ENCODE measurements at regions not wholly inside any gene's neighbourhood (a gene's known extent, or its start where the extent isn't known, plus 50 kb on each side); places are given as distances from the start of the nearest gene placed in this dataset.

DNA sequence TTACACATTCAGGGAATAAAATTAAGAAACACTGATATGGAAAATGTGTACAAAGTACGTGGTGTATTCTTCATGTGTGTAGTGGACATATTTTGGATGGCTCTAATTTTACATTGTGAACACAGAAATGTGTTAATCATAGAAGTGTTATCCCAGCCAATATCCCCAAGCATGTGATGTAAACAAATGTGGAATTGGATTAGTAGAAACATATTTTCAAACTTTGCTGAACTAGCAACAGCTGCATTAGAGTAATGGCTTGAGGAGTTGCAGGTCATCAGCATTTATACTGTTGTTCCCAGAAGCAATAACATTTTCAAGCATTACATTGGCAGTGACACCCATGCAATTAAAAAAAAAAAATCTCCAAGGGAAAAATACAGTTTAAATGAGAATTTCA, 600.6 kb downstream of the SLITRK1 start:
- no peaks in the 10 kb centered on the region for H3K4me1 Mint-ChIP-seq (ENCODE audit: low read depth)
- DNase-seq (no peak), ATAC-seq (no peak)
- ChIA-PET POLR2A (no interaction called here), CTCF (no interaction called here)
- H3K27me3 Mint-ChIP-seq (ENCODE audit: low read depth) = no peaks in the 10 kb centered on the region
- H3K4me3 Mint-ChIP-seq = no peak overlapping the region
- H3K36me3 Mint-ChIP-seq (ENCODE audit: low read depth) = no peaks in the 10 kb centered on the region
- H3K27ac Mint-ChIP-seq = no peak overlapping the region
- peaks cover 5% of the 10 kb centered on the region for H3K9me3 Mint-ChIP-seq (ENCODE audit: insufficient read depth)

DNA sequence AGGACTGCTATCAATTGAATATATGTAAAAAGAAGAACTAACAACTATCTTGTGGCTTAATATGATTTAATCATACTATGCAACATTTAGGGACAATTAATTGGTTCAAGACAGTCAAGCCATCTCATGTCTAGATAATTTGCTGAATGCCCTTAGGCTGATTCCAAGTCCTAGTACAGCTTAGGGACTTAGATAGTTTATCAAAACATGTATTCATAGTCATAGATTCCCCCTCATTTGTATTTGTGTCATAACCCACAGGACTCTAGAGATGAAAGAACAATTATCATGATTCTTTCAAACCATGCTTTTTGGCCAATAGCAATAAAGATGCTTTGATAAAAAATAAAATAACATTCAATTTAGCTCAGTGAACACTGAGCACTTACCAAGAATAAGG, 607.6 kb downstream of the SLITRK1 start:
- Mint-ChIP-seq H3K27me3 (ENCODE audit: low read depth) (no peaks in the 10 kb centered on the region), H3K4me3 (no peak overlapping the region), H3K27ac (no peak overlapping the region), H3K9me3 (ENCODE audit: insufficient read depth) (peaks cover 5% of the 10 kb centered on the region), H3K36me3 (ENCODE audit: low read depth) (no peaks in the 10 kb centered on the region), H3K4me1 (ENCODE audit: low read depth) (no peaks in the 10 kb centered on the region)
- ATAC-seq (no peak), DNase-seq (no peak)
- ChIA-PET POLR2A (no interaction called here), CTCF (no interaction called here)

DNA sequence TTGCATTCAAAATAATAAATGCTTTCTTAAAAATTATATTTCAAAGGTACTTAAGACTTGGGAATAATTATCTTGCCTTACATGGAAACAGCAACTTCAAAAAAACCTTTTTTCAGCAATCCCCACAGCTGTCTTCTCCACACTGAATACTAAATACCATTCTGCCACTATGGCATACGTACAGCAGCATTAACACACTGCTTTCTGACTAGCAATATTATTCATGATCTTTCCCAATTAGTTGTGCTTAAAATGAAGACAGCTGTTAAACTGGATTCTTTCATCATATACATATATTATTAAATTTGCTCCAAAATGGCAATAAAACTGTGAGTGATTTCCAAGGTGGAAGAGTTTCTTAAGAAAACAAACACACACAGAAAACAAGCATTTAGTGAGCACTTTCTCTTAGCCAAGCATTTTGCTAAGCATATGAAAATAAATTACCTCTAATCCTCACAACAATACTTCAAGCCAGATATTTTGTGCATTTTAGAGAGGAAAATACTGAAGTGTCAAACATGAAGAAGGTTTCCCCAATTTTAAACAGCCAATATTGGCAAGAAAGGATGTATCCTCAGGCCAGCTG, 609.5 kb downstream of the SLITRK1 start:
- H3K36me3 Mint-ChIP-seq (ENCODE audit: low read depth) = no peaks in the 10 kb centered on the region
- no peaks in the 10 kb centered on the region for H3K27me3 Mint-ChIP-seq (ENCODE audit: low read depth)
- POLR2A ChIA-PET = no interaction called here
- H3K27ac Mint-ChIP-seq = no peak overlapping the region
- ATAC-seq (no peak), DNase-seq (no peak)
- CTCF ChIA-PET = no interaction called here
- no peak overlapping the region for H3K4me3 Mint-ChIP-seq
- H3K9me3 Mint-ChIP-seq (ENCODE audit: insufficient read depth) = peaks cover 5% of the 10 kb centered on the region
- no peaks in the 10 kb centered on the region for H3K4me1 Mint-ChIP-seq (ENCODE audit: low read depth)

DNA sequence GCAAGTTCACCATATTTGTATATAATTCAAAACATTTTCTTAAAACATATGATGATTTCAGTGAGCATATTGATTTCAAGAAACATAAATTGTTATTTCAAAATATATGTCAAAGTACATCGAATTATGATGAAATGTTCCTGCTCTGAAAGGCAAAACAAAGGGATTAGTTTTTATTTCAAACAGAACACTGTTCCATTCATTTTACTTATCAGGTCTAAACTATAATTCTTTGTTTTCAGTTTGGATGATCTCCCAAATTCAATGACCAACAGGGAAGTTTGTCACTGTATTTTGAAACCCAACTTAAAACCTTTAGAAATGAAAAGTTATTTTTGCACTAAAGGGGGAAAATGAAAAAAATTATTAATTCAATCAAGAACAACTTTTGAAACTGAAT, 610.2 kb downstream of the SLITRK1 start:
- no peaks in the 10 kb centered on the region for H3K4me1 Mint-ChIP-seq (ENCODE audit: low read depth)
- no peak overlapping the region for H3K27ac Mint-ChIP-seq
- H3K36me3 Mint-ChIP-seq (ENCODE audit: low read depth) = no peaks in the 10 kb centered on the region
- CTCF ChIA-PET = no interaction called here
- H3K9me3 Mint-ChIP-seq (ENCODE audit: insufficient read depth) = peaks cover 5% of the 10 kb centered on the region
- DNase-seq = no peak
- no peaks in the 10 kb centered on the region for H3K27me3 Mint-ChIP-seq (ENCODE audit: low read depth)
- no peak for ATAC-seq
- no peak overlapping the region for H3K4me3 Mint-ChIP-seq
- POLR2A ChIA-PET = no interaction called here

DNA sequence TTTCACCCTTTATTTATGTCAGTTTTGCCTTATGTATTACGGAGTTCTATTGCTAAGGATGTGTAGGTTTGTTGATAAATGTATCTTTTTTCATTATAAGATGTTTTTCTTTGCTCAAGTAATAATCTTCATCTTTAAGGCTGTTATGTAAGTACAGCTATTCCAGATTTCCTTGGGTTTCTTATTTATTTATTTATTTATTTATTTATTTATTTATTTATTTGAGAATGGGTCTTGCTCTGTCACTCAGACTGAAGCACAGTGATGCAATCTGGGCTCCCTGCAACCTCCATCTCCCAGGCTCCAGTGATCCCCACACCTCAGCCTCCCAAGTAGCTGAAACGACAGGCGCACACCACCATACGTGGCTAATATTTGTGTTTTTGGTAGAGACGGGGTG, 617.0 kb downstream of the SLITRK1 start:
- ChIA-PET CTCF (no interaction called here), POLR2A (no interaction called here)
- DNase-seq (no peak), ATAC-seq (no peak)
- no peaks in the 10 kb centered on the region for H3K36me3 Mint-ChIP-seq (ENCODE audit: low read depth)
- peaks cover 6% of the 10 kb centered on the region for H3K9me3 Mint-ChIP-seq (ENCODE audit: insufficient read depth)
- H3K27ac Mint-ChIP-seq = no peak overlapping the region
- H3K4me3 Mint-ChIP-seq = no peak overlapping the region
- H3K4me1 Mint-ChIP-seq (ENCODE audit: low read depth) = no peaks in the 10 kb centered on the region
- no peaks in the 10 kb centered on the region for H3K27me3 Mint-ChIP-seq (ENCODE audit: low read depth)

DNA sequence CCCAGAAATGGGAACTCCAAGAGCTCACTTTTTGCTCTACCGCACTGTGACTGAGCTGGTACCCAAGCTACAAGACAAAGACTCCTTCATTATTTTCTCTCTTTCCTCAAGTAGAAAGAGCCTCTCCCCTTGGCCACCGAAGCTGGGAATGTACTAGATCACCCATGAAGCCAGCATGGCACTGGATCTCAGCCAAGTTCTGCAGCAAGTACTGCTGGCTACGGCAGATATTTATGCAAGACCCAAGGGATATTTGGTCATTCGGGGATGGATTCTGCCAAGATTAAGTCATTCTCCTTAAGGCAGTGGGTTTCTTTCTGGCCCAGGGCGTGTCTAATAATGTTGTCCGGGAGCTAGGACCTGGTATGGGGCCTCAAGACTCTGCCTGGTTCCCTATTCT, 633.5 kb downstream of the SLITRK1 start:
- no peak for DNase-seq
- POLR2A ChIA-PET = no interaction called here
- CTCF ChIA-PET = no interaction called here
- Mint-ChIP-seq H3K4me3 (no peak overlapping the region), H3K27me3 (ENCODE audit: low read depth) (no peaks in the 10 kb centered on the region), H3K36me3 (ENCODE audit: low read depth) (no peaks in the 10 kb centered on the region), H3K4me1 (ENCODE audit: low read depth) (no peaks in the 10 kb centered on the region), H3K27ac (no peak overlapping the region), H3K9me3 (ENCODE audit: insufficient read depth) (peaks cover 18% of the 10 kb centered on the region)
- no peak for ATAC-seq

DNA sequence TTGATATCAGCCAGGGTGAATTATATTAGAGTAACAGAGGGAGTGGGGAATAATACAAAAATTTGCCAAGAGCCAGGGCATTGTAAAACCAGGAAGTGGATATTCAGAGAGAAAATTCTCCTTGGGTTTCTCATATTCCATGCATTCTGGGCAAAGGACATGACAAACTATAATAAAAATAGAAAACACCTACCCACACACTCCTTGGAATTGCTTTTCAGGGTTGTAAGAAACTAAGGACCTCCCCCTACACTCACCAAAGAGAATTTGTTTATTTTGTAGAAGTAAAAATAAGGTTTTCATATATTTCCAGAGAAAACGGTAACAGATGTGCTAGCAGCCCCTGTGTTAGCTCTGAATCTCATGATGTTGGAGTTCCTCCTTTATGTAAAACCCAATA, 649.6 kb downstream of the SLITRK1 start:
- no peaks in the 10 kb centered on the region for H3K9me3 Mint-ChIP-seq (ENCODE audit: insufficient read depth)
- no peaks in the 10 kb centered on the region for H3K4me1 Mint-ChIP-seq (ENCODE audit: low read depth)
- no peak for DNase-seq
- H3K4me3 Mint-ChIP-seq = no peak overlapping the region
- no peak overlapping the region for H3K27ac Mint-ChIP-seq
- no peak for ATAC-seq
- POLR2A ChIA-PET = no interaction called here
- CTCF ChIA-PET = no interaction called here
- H3K36me3 Mint-ChIP-seq (ENCODE audit: low read depth) = no peaks in the 10 kb centered on the region
- no peaks in the 10 kb centered on the region for H3K27me3 Mint-ChIP-seq (ENCODE audit: low read depth)

DNA sequence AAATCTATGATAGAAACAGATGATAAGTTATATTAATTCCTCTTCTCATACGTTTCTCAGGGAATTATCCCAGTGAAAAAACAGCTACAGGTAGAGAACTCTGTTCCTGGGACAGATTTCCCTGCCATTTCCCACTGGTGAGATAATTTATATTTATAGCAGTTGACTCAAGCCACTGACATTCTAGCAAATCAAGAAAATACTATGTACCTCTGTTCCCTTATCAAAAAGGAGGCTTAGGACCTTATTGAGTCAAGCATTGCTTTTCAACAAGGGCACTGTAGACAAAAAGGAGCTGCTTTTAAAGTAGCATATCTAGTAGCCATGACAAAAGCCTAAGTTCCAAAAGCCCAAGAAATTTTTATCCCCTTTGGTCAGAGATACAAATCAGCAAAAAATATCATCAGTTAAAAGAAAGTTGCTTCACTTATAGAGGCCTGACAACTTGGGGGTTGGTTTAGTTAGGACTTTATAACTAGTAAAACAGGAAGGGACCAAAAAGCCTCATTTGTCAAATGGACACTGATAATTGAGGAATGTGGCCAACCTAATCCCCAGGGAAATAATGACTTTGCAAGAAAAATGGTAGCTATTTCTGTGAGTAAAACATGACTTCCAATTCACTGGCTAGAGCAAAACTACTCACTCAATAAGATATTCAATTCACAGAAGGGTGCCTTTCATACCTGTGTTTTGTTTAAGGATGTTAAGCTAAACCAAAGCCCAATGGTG, 652.5 kb downstream of the SLITRK1 start:
- H3K4me1 Mint-ChIP-seq (ENCODE audit: low read depth) = no peaks in the 10 kb centered on the region
- ATAC-seq = no peak
- no peak overlapping the region for H3K4me3 Mint-ChIP-seq
- H3K9me3 Mint-ChIP-seq (ENCODE audit: insufficient read depth) = no peaks in the 10 kb centered on the region
- ChIA-PET CTCF (no interaction called here), POLR2A (no interaction called here)
- no peaks in the 10 kb centered on the region for H3K27me3 Mint-ChIP-seq (ENCODE audit: low read depth)
- no peaks in the 10 kb centered on the region for H3K36me3 Mint-ChIP-seq (ENCODE audit: low read depth)
- H3K27ac Mint-ChIP-seq = no peak overlapping the region
- DNase-seq = no peak

DNA sequence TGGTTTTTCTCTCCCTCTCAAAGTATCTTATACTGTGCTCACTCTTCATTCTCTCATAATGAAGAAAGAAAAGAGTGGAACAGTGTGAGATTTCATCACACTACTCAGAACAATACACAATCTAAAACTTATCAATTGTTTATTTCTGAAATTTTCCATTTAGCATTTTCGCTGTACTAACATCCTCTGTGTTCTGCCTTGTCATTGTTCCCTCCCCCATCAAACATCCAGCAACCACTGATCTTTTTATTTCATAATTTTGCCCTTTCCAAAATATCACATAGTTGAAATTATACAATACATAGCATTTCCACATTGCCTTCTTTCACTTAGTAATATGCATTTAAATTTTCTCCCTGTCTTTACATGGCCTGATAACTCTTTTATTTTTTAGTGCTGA, 658.7 kb downstream of the SLITRK1 start:
- no peaks in the 10 kb centered on the region for H3K36me3 Mint-ChIP-seq (ENCODE audit: low read depth)
- H3K9me3 Mint-ChIP-seq (ENCODE audit: insufficient read depth) = no peaks in the 10 kb centered on the region
- CTCF ChIA-PET = no interaction called here
- H3K4me3 Mint-ChIP-seq = no peak overlapping the region
- no peak overlapping the region for H3K27ac Mint-ChIP-seq
- ATAC-seq = no peak
- no peaks in the 10 kb centered on the region for H3K27me3 Mint-ChIP-seq (ENCODE audit: low read depth)
- no peak for DNase-seq
- H3K4me1 Mint-ChIP-seq (ENCODE audit: low read depth) = no peaks in the 10 kb centered on the region
- POLR2A ChIA-PET = no interaction called here

DNA sequence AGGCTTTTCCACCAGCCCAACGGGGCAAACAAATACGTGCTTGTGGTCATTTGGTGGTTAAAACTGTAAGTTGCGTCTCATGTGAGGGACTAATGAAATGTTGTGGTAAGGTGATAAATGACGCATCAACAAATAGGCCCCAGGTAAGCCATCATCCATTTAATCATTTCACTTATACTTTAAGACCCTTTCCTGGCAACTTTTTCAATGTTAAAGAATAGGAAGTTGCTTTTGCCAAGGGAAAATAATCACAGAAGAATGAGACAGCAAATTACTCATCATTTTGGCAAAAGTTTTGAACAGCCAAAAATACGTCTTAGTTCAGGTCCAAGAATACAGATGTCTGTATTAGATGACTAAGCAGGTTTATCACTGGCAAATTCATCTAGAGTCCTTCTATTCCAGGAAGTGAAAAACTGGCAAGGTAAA, 660.4 kb downstream of the SLITRK1 start:
- Mint-ChIP-seq H3K36me3 (ENCODE audit: low read depth) (no peaks in the 10 kb centered on the region), H3K9me3 (ENCODE audit: insufficient read depth) (no peaks in the 10 kb centered on the region), H3K4me3 (no peak overlapping the region), H3K27me3 (ENCODE audit: low read depth) (no peaks in the 10 kb centered on the region), H3K4me1 (ENCODE audit: low read depth) (no peaks in the 10 kb centered on the region), H3K27ac (no peak overlapping the region)
- CTCF ChIA-PET = no interaction called here
- POLR2A ChIA-PET = no interaction called here
- DNase-seq (no peak), ATAC-seq (no peak)

DNA sequence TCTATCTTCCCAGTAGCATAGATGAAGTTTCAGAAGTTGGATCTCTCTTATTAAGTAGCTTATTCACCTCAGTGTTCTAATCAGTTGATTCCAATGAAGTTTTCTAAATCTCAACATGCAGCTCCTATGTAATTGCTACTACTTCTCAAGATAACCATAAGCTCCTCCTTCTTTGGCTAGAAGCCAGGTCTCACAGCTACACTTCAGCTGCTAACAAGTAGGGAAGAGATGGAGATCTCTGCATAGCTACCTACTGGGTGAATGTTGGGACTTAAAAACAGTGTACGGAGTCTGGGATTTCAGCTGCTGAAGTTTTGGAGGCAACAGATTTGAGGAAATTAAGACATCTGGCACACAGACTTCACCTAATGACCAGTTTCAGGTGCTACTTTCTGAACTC, 661.0 kb downstream of the SLITRK1 start:
- Mint-ChIP-seq H3K27ac (no peak overlapping the region), H3K27me3 (ENCODE audit: low read depth) (no peaks in the 10 kb centered on the region), H3K4me1 (ENCODE audit: low read depth) (no peaks in the 10 kb centered on the region), H3K36me3 (ENCODE audit: low read depth) (no peaks in the 10 kb centered on the region), H3K4me3 (no peak overlapping the region), H3K9me3 (ENCODE audit: insufficient read depth) (no peaks in the 10 kb centered on the region)
- POLR2A ChIA-PET = no interaction called here
- CTCF ChIA-PET = no interaction called here
- no peak for ATAC-seq
- DNase-seq = no peak

DNA sequence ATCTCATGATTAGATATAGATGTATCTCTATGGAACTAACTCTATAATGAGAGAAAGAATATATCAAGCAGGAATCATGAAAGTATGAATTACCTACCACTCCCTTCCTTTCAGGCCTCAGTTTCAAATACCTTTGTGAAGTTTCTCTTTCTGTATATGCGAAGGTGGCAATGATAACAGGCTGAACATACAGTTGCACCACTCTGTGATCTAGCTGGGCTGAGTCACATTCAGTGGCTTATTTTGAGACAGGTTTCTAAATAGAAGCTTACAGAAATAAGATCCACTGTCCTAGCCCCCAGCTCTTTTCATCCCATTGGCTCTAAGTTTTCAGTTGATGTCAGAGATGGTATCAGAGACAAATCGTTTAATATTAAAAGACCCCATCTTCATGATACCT, 662.0 kb downstream of the SLITRK1 start:
- no peaks in the 10 kb centered on the region for H3K36me3 Mint-ChIP-seq (ENCODE audit: low read depth)
- POLR2A ChIA-PET = no interaction called here
- no peak for DNase-seq
- no peak for ATAC-seq
- CTCF ChIA-PET = no interaction called here
- no peaks in the 10 kb centered on the region for H3K9me3 Mint-ChIP-seq (ENCODE audit: insufficient read depth)
- no peak overlapping the region for H3K27ac Mint-ChIP-seq
- no peaks in the 10 kb centered on the region for H3K4me1 Mint-ChIP-seq (ENCODE audit: low read depth)
- no peaks in the 10 kb centered on the region for H3K27me3 Mint-ChIP-seq (ENCODE audit: low read depth)
- no peak overlapping the region for H3K4me3 Mint-ChIP-seq

DNA sequence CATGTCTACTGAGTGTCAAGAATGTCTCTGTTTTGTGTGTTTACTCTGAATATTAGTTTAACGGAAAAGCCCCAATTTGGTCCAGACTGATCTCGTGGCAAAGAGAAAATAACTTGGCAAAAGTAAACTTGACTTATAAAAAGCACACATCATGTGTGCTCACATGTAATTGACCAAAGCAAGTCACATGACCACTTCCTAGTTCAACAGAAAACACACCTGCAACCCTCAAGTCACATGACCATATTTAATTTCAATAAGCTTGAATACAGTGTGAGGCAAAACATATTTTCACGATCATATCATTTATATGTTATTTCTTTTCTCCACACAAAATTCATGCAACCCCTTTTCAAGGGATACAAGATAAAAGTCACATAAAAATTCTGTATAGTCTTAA, 662.4 kb downstream of the SLITRK1 start:
- Mint-ChIP-seq H3K4me1 (ENCODE audit: low read depth) (no peaks in the 10 kb centered on the region), H3K27me3 (ENCODE audit: low read depth) (no peaks in the 10 kb centered on the region), H3K4me3 (no peak overlapping the region), H3K9me3 (ENCODE audit: insufficient read depth) (peaks cover 4% of the 10 kb centered on the region), H3K36me3 (ENCODE audit: low read depth) (no peaks in the 10 kb centered on the region), H3K27ac (no peak overlapping the region)
- ATAC-seq = no peak
- CTCF ChIA-PET = no interaction called here
- no peak for DNase-seq
- POLR2A ChIA-PET = no interaction called here
